ENCODE measurements at regions not wholly inside any gene's neighbourhood (a gene's known extent, or its start where the extent isn't known, plus 50 kb on each side); places are given as distances from the start of the nearest gene placed in this dataset.

DNA sequence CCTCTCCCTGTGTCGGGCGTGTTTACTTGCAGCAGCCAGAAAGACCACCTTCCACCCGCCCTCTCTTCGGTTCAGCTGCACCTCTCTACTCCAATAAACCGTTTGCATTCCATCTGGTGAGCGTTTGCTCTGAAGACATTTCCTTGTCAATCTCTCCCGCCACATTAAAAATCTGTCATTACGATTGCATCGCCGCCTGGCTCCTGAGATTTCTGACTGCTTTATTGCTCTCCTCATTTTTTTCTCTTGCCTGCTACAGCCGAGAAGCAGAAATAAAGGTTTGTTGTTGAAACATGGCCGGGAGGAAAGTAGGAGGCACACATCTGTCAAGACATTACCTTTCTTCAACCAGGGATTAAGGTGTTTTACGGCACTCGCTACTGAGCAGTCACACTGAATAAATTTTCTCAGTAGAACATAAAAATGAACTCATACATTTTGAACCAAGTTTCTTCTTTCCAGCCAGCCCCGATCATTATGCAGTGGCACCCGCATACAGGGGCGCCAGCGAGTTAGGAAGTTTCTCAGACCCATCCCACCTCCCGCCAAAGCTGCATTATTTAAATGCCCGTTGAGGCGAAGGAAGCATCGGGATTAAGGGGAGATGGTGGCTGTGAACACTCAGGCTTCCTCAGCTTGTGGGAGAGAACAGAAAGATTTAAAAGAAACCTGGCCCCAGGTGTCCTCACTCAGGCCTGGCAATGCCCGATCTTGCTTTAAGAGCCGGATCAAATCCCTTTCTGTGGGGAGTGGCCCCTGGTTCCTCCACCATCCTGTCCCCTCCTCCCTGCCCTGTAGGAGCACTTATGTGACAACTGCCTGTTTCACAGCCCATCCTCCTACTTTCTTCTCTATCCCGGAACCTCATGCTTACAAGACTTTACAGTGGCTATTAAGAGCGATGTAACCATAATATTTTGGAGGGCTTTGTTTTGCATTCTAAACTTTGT is 1108.9 kb downstream of the BCL11B start:
- no peak for DNase-seq (ENCODE audit: low spot score)

DNA sequence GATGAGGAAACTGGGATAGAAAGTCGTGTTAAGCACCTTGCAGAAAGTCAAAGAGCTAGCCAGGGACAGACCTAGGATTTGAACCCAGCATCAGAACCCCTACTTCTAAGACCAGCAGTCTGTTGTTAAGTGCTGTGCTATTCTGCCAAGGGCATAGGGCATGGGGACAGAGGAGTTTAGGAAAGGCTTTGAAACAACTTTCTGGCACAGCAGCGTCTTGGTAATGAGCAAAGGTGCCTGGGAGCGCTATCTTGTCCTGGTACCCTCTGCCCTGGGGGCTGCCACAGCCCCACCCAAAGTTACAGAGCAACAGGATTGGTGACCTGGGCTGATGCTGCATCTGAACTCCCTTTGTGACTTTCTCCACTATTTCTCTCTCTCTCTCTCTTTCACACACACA is 1108.1 kb downstream of the BCL11B start:
- no peak for DNase-seq (ENCODE audit: low spot score)

DNA sequence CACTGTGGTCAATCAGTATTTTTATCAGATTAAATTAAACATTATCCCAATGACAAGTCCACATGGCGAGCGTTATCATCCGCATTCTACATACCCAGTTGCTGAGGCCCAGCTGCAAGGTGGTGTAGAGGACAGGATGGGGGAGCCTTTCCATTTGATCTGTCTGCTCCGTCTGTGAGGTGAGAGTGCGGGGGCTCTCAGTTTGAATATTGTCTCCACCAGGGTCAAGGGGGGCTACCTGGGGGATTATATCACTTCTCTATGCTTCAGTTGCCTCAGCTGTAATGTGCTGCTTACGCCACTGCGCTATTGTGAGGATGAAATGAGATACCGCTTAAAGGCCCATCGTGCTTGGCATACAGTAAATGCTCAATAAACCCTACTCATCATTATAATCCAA is 1106.0 kb downstream of the BCL11B start:
- DNase-seq (ENCODE audit: low spot score): no peak

DNA sequence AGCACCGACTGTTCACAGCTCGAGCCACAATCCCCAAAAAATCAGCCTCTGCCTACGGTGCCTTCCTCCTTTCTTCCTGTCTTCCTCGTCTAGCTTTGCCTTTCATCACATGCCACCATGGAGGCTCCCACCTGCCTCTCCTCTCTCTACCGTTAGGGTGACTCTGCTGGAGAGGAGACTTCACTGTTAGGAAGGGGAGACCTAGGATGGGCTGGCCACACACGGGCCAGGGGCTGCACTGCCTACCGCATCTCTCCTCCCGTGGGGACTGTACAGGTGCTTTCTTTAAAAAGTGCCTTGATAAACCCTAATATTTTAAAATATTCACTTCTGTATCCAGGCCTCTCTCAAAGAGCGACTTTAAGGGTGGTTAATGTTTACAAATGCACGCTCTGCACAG is 1104.7 kb downstream of the BCL11B start:
- DNase-seq (ENCODE audit: low spot score): no peak

DNA sequence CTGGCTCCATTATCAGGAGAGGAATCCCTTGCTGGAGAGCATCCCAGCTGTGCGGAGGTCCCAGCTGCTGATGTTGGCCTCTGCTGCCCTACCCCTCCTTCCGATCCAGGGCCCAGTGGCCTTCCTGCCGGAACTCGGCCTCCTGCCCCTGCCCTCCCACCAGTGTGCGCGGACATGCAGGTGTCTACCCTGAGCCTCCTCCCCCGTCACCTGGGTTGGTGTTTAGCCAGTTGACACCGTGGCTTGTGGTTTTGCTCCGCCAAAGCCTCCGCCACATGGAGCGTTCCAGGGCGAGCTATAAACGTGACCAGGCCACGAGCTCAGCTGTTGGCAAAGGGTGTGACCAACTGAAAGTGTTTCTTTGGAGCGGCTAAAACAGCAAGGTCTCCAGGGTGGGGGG is 1104.3 kb downstream of the BCL11B start:
- no peak for DNase-seq (ENCODE audit: low spot score)

DNA sequence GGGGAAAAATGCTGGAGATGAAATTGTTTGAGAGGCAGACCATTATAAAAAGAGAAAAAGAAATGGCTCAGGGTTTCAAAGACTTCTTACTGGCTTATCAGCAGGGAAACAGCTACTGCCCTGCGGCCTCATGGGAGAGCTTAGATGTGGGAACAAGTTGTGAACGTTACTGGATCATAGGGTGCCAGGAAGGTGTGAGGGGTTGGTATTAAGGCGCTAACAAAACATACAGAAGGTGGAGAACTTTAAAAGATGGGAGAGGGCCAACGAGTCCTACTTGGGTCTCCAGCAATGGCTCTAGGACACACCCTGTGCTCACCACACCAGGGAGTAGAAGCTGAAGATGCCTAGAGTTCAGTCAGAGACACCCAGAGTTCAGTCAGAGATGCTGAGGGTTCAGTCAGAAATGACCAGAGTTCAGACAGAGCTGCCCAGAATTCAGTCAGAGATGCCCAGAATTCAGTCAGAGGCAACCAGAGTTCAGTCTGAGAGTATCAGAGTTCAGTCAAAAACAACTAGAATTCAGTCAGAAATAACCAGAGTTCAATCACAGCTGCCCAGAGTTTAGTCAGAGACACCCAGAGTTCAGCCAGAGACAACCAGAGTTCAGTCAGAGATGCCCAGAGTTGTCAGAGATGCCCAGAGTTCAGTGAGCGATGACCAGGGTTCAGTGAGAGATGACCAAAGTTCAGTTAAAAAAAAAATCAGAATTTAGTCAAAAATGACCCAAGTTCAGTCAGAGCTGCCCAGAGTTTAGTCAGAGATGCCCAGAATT is 1103.6 kb downstream of the BCL11B start:
- DNase-seq (ENCODE audit: low spot score): no peak

DNA sequence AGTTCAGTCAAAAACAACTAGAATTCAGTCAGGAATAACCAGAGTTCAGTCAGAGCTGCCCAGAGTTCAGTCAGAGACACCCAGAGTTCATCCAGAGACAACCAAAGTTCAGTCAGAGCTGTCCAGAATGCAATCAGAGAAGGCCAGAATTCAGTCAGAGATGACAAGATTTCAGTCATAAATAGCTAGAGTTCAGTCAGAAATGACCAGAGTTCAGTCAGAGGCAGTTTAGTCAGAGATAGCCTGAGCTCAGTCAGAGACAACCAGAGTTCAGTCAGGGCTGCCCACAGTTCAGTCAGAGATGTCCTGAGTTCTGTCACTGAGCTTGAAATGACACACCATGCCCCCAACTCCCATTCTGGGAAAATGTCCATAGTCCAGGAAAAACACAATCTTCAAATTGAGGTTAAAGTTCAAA is 1102.8 kb downstream of the BCL11B start:
- DNase-seq (ENCODE audit: low spot score): no peak

DNA sequence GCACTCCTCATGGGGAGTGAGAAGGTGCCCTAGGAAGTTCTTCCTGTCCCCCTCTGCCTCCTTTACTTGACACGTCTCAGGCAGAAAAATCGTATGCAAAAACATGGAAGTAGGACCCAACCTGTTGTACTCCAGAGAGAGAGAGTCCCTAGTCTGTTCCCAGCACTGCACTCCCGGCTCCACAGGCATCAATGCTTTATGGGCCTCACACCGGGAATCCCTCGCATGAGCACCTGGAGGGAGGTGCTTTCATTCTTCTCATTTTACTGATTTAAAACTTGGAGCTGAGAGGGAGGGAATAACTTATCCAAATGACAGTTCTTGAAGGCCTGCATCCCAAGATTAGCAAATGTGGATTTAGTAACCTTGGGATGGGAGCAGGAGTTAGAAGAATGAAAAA is 1101.4 kb downstream of the BCL11B start:
- DNase-seq (ENCODE audit: low spot score): no peak

DNA sequence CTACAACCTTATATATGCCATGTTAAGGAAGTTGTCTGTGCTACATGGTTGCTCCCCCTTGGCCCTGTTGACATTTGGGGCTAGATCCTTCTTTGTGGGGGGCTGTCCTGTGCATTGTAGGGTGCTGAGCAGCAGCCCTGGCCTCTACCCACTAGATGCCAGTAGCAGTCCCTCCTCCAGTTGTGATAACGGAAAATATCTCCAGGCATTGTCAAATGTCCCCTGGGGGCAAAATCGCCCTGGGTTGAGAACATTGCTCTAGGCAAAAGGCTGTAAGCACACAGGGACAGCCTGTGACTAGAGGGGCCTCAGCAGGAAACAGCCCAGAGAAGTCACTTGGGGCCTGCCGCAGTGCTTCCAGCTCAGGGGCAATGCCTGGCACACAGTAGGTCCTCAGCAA is 1100.3 kb downstream of the BCL11B start:
- DNase-seq (ENCODE audit: low spot score): no peak

DNA sequence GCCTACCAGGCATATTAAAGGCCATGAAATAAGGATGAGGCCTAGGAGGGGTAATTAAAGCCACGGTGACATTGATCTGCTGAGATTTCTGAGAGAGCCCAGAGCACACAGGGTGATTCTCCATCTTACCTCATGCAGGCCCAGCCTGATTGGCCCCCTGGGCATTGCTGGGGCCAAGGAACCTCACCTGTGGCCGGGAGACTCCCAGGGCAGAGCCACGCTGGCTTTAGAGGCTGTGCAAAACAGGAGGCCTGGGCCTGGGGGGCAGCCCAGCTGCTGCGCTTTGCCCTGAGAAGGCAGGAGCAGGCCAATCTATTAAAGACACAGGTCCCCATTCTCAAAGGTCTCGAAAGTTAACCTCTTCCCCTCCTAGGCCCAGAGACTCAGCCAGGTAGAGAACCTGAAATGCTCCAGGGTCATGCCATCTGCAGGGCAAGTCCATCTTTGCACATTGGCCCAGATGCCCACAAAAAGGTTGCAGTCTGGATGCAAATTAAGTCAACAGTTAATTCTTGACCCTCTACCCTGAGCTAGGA is 1099.7 kb downstream of the BCL11B start:
- no peak for DNase-seq (ENCODE audit: low spot score)

DNA sequence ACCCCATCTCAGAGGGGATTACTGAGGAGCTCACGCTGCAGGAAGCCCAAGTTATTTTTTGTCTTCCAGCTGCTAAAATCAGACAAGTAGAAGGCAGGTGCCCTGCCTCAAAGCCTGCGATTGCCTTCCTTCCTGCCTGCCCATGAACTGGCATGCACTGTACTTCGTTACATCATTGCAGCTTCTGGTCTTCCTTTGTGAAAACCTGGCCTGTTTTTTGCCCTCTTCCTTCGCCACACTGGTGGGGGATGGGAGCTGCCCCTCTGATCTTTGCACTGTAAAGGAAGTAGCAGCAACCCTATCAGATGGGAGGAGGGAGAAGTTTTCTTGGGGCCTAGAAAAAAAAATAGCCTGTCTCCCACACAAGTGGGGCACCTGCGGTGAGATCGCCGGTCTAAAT is 1098.7 kb downstream of the BCL11B start:
- no peak for DNase-seq (ENCODE audit: low spot score)

DNA sequence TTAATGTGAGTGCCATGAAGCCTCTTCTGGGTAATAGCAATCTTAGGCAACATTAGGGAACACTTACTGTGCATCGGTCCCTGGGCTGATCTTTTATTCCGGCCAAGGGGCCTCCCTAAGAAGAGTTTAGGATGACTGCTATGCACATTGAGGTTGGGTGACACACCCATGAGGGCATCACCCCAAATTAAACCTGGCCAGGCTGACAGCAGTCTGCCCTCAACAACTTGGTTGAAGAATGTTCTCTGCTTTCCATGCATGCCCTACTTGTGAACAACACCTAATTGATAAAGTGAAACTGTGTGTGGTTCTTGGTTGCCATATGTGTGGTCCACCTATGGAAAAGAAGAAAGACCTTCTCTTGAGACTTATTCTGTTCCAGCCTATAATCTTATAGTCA is 1098.0 kb downstream of the BCL11B start:
- no peak for DNase-seq (ENCODE audit: low spot score)

DNA sequence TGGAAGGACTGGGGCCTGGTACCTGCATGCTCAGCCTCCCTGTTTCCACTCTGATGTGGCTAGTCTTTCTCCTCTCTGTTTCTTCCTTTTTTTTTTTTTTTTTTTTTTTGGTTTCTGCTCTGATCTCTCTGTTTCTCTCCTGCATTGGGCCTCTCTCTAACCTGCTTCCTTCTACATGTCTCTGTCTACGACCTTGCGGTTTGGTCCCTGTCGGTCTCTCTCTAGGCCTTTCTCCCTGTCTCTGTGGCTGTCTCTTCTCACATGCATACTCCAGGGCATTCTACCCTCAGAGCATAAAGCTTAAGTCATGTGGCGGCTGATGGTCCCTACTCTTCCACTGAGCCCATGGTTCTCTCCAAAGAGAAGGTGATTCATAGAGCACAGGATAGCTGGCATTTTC is 1096.6 kb downstream of the BCL11B start:
- DNase-seq (ENCODE audit: low spot score): no peak

DNA sequence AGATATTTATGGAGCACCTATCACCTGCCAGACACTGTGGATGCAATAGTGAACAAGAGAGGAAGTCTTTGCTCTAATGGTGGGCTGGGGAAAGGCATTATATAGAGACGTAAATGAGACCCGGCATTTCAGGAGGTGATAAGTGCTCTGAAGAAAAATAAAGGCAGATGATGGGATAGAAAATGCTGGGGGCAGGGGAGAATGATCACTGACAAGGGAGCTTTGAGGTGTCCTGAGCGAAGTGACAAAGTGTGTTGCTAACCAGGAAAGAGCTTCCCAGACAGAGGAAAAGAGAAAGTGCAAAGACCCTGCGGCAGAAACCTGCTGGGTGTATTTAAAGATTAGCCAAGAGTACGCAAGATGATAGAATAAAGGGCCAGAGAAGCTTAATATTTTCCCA is 1096.1 kb downstream of the BCL11B start:
- no peak for DNase-seq (ENCODE audit: low spot score)

DNA sequence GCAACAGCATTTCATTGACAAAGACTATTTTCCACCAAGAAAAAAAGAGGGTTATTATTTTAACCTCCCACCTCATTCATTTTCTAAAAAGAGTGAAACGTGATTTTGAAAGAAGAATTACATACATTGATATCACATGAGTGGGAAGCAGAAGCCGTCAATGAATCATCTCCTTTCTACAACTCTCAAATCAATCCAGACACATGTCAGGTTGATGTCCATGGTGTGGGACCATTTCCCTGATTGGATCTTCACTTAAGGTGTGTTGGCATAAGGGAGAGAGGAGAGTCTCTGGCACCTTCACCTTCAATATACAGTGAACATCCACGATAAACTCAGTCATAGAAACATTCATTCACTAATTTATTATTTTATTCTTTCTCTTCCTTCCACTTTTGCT is 1095.1 kb downstream of the BCL11B start:
- DNase-seq (ENCODE audit: low spot score): no peak

DNA sequence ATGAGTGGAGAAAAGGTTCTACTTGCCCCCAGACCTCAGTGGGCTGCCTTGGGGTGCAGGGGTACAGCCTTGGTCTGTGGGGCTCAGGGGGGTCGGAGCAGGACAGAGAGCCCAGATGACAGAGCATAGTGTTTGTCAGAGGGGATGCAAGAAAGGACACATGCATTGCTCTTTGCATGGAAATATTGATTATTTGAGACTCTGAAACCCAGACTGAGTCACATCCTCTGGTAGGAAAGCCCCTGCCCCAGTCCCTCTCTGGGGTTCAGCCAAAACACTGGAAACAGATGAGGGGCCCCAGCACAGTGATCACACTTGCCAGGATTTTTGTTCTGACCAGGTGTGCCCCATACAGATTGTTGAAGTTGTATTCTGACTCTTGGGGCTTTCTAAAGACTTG is 1094.4 kb downstream of the BCL11B start:
- no peak for DNase-seq (ENCODE audit: low spot score)

DNA sequence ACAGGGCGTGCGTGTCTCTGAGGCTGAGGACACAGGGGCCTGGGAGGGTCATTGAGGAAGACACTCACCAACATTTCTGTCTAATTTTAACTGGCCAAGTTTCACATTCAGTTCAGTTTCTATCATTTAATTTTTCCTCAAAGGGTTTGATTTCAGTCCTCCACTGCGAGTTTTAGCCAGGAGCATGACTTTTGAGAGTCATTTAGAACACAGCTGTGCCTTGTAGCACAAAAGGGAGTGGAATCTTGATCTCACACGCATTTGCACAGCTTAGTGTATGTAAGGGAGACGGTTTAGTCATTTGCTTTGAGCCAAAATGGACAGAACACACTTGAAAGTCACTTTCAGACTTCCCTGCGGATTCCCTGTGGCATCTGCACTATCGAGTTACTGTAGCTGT is 1090.8 kb downstream of the BCL11B start:
- no peak for DNase-seq (ENCODE audit: low spot score)

DNA sequence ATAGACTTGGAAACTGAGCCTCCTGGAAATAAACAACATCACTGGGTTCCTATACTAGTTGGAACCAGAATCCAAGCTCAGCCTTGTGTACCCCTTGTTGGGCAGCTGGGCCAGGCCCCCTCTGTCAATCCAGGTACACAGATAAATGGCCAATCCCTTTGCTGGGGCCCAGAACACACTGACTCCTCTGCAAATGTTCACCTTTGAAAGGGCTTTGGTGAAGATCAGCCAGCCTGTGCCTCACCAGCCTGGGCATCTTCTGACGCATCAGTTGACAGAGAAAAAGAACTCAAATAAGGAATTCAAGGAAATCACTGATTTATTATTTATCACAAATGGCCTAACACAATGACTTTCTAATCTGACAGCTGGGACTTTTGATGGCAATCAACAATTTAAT is 1090.2 kb downstream of the BCL11B start:
- no peak for DNase-seq (ENCODE audit: low spot score)

DNA sequence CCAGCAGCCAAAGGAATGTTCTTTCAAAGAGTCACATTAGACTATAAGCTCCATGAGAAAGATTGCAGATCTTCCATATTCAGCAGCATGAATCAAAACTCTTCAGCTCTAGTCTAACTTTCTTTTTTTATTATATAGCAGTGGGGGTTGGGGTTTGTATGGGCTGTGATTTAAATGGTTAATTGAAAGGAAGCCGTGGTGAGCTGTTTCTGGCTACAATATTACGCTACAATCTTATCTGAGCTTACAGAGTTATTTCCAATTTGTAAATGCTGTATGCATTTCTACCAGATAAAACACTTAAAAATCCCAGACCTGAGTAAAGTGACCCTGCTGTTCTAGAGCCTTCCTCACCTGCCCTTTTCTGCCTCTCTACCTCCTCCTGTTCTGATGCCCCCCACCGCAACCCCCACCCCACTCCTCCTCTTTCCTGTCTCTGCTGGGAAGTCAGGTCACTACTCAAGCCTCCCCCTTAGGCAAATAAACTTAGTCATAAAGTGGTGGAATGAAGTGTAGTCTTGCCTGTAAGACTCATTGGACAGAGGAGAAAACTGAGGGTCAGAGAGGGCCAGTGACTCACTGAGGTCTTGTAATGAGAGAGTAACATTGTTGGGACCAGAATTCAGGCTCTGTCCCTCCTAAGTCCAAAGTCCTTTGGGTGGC is 1089.5 kb downstream of the BCL11B start:
- DNase-seq (ENCODE audit: low spot score): no peak

DNA sequence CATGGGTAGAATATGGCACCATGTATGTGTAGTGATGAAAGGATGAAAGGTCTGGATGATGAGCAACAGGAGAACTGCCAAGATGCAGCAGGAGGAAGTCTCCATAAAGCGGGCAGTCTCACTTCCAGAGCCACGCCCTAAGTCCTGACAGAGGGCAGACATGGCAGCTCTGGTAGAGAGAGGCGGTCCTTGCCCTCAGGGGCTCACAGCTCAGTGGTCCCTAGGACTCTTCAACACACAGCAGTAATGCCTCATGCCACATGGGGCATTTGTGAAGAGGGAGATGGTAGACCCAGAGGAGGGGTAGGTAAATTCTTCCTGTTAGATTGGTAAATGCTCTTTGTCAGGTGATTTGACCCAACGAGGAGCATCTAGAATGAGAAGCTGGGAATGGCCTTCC is 1088.4 kb downstream of the BCL11B start:
- no peak for DNase-seq (ENCODE audit: low spot score)

DNA sequence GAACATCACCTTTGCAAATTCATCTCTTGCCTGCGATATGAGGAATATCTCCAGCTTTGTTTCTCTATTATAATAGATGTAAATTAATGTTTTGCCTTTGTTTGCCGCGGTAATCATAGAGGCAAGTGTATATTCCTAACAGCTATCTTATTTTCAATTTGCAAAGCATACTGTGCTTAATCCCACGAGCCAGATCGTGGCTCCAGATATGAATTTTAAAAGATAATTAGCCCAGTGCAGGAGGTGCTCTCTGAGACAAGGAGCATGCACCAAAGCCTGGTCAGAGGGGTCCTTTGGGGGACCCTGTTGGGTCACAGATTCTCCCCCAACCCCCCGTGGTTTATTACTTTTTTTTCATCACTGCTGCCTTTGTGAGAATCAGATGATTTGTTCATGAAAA is 1087.5 kb downstream of the BCL11B start:
- DNase-seq (ENCODE audit: low spot score): no peak

DNA sequence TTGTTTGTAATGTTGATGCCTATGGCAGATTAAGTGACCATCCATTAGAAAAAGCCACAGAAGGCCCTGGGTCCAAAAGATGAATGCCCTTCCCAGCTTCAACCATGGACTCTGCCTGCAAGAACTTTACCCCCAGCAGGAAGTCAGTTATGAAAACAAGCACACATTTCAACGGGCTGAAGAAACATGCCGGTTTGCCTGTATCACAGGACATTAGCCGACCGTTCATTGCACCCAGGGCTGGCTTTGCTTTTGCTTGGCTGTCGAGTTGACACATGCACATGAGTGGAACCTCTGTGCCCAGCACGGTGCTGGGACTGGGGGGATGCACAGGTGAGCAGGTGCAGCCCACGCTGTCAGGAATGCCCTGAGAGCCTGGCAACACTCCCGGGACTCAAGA is 1087.0 kb downstream of the BCL11B start:
- no peak for DNase-seq (ENCODE audit: low spot score)

DNA sequence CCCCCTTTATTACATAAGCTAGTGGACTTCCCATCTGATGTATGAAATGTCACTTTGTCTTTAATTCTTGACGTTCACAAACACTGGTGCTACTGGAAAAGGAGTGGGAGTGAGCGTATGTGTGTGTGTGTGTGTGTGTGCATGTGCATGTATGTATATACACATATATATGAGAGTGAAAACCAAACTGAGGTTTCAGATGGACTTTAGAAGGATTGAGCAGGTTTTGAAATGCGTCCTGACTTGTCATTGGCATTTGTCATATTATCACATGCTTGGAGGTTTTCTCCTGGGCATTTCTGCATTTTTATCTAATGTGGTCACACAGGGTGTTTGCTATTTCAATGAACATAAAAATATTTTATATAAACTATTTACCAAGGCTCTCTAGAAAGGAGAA is 1085.9 kb downstream of the BCL11B start:
- no peak for DNase-seq (ENCODE audit: low spot score)
